Breast epithelium (tissue), 3 donors: ENCODE measurements at regions not wholly inside any gene's neighbourhood (a gene's known extent, or its start where the extent isn't known, plus 50 kb on each side); places are given as distances from the start of the nearest gene placed in this dataset.

Experiments used
- POLR2A ChIP-seq: fragments of 450-650 bp; IDR thresholded peaks from one replicate; pipeline ENCODE4 v1.6.1; 2016; ENCODE audit warnings: antibody characterized with exemption, mild to moderate bottlenecking, moderate library complexity
- POLR2AphosphoS5 ChIP-seq, 3 donors: sonication (generic); formaldehyde crosslinking; IDR thresholded peaks; one replicate each; pipeline ENCODE4 v1.6.1; 2017; ENCODE audit warnings: antibody characterized with exemption in 3 of 3
- TF ChIP-seq, protein P1 (sequence below), 3 donors: fragments of 450-650 bp; IDR thresholded peaks; one replicate each; pipeline ENCODE4 v1.5.1; 2016 to 2017; ENCODE audit warnings: antibody characterized with exemption in 3 of 3, mild to moderate bottlenecking in 3 of 3, moderate library complexity in 3 of 3

DNA sequence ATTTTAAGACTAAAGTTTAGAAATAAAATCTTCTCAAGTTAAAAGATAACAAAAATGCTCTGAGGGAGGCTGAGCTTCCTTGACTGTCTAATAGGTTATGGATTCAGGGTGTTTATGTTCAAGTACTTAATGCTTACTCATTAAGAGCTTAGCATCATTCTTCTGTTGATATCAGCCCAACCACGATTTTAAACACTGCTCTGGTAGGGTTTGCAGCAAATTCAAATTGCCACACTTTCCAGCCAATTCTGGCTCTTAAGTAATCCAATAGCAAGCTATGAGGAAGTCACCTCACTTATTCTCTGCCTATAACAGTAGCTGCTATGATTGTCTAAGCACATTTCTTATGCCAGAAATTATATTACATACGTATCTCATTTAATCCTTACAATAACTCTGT, 191.0 kb upstream of the KIF2A start:
- TF ChIP-seq POLR2AphosphoS5 (IDR thresholded peaks at IDR 0.05) = no peak
- TF ChIP-seq, protein P1, sequence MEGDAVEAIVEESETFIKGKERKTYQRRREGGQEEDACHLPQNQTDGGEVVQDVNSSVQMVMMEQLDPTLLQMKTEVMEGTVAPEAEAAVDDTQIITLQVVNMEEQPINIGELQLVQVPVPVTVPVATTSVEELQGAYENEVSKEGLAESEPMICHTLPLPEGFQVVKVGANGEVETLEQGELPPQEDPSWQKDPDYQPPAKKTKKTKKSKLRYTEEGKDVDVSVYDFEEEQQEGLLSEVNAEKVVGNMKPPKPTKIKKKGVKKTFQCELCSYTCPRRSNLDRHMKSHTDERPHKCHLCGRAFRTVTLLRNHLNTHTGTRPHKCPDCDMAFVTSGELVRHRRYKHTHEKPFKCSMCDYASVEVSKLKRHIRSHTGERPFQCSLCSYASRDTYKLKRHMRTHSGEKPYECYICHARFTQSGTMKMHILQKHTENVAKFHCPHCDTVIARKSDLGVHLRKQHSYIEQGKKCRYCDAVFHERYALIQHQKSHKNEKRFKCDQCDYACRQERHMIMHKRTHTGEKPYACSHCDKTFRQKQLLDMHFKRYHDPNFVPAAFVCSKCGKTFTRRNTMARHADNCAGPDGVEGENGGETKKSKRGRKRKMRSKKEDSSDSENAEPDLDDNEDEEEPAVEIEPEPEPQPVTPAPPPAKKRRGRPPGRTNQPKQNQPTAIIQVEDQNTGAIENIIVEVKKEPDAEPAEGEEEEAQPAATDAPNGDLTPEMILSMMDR (IDR thresholded peaks at IDR 0.05) = no peak
- no peak for TF ChIP-seq POLR2A
